HG02798 (cell line): ENCODE measurements at regions not wholly inside any gene's neighbourhood (a gene's known extent, or its start where the extent isn't known, plus 50 kb on each side); places are given as distances from the start of the nearest gene placed in this dataset.
"Not testable (repeated sequence)": the region's sequence is repeated elsewhere in the genome, so short reads cannot be mapped to it uniquely, and the experiment has no call there.

ENCODE experiments used
- ATAC-seq: cut with Tn5 transposase; IDR thresholded peaks from one replicate; pipeline ENCODE4 v1.9.1; 2021; ENCODE audit warnings: mild to moderate bottlenecking; ENCODE audit not compliant: unreplicated experiment, poor library complexity

DNA sequence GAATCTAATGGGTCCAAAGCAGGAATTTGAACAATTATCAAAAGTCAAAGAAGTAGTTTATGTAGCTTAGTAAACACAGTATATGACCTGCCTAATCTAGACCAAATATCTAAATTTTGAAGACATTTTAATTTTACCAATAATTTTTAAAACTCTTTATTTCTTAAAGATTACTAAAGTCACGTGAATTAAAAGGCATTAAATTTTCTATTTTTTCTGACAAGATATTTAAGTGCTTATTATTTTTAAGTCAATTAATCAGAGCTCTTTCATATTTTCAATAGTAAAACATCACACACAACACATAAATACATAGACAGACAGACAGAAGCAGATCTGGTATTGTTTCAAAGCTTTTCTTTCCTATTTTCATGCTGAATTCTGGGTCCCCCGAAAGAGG, 89.5 kb downstream of the ZNF467 start:
- ATAC-seq, result no peak

DNA sequence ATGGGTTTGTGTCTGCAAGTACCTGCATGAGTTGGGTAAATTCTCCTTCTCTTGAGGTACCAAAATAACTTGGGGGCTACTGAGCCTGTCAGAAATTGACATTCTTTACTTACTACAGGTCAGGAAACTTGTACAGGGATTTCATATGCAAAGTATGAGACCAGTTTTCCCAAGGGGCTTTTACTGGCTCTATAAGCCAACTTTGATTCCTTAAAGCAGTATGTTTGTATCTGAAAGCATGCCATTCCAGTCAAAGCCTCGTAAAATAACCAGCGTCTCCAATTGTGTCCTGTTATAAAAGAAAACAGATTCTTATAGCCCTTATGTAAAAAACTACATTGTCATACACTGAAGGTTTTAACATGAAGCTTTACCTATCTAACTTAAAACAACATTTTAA, 90.2 kb downstream of the ZNF467 start:
- no peak for ATAC-seq

DNA sequence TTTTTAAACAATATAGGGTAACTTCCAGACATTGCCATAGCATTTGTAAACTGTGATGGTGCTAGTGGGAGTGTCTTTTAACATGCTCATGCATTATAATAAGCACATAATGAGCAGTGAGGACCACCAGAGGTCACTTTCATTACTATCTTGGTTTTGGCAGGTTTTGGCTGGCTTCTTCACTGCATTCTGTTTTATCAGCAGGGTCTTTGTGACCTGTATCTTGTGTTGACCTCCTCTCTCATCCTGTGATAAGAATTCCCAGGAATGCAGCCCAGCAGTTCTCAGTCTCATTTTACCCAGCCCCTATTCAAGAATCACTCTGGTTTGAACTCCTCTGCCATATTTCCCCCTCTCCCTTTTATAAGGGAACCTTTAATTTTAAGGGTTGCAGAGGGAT, 91.3 kb downstream of the ZNF467 start:
- no peak for ATAC-seq

DNA sequence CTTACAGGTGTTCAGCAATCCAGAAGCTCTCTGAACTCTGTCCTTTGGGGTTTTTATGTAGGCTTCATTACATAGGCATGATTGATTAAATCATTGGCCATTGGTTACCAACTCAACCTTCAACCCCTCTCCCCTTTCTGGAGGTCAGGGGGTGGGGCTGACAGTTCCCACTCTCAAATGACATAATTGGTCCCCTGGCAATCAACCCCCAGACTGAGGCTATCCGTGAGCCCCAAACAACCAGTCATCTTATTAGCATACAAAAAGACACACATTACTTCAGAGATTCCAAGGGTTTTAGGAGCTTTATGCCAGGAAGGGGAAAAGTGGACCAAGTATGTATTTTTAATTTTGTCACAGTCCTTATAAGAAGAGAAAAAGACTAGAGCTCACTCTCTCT, 92.1 kb downstream of the ZNF467 start:
- no peak for ATAC-seq

DNA sequence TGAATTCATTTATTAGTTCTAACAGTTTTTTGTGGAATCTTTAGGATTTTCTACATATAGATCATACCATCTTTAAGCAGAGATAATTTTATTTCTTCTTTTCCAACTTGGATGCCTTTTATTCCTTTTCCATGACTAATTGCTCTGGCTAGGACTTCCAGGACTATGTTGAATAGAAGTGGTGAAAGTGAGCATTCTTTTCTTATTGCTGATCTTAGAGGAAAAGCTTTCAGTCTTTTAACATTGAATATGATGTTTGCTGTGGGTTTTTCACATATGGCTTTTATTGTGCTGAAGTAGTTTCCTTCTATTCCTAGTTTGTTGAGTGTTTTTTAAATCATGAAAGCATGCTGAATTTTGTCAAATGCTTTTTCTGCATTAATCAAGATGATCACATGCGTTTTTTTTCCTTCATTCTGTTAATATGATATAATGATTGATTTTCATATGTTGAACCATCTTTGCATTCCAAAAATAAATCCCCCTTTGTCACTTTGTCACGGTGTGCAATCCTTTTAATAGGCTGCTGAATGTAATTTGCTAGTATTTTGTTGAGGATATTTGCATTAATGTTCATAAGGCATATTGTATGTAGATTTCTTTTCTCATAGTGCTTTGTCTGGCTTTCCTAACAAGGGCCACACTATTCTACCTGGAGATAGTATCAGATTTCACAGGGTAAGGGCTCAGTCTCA, 92.9 kb downstream of the ZNF467 start:
- ATAC-seq, result no peak

DNA sequence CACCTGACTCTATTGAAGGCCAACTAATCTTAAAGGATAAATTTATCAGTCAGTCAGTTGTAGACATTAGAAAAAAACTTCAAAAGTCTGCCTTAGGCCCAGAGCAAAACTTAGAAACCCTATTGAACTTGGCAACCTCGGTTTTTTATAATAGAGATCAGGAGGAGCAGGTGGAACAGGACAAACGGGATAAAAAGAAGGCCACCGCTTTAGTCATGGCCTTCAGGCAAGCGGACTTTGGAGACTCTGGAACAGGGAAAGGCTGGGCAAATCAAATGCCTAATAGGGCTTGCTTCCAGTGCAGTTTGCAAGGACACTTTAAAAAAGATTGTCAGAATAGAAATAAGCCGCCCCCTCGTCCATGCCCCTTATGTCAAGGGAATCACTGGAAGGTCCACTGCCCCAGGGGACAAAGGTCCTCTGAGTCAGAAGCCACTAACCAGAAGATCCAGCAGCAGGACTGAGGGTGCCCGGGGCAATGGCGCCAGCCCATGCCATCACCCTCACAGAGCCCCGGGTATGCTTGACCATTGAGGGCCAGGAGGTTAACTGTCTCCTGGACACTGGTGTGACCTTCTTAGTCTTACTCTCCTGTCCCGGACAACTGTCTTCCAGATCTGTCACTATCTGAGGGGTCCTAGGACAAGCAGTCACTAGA, 98.5 kb downstream of the ZNF467 start:
- ATAC-seq, result not testable (repeated sequence)

DNA sequence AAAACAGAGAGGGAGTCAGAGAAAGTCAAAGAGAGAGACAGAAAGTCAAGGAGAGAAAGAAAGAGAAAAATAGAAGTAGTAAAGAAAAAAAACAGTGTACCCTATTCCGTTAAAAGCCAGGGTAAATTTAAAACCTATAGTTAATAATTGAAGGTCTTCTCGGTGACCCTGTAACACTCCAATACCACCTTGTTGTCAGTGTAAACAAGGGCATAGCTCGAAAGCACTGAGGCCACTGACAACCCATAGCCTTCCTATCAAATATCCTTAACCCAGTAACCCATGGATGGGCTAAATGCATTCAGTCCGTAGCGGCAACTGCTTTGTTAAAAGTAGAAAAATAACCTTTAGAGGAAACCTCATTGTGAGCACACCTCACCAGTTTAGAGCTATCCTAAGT, 100.4 kb downstream of the ZNF467 start:
- no peak for ATAC-seq

DNA sequence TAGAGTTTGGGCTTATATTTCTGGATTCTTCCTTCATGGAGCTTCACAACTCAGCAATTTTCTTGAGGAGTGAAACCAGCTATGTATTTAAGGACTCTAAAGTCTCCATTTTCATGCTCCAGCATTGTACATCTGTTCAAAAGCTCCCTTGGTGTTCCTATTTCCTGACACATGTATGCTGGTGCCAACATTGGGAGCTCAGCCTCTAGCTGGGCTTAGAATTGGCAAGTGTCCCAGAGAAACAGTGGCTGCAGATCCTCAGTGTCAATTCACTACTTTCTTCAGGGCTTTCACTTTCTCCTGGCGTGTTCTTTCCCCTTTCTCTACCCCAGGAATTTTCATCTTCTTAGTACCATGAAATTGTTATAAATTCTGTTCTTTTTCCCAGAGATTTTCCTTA, 103.1 kb downstream of the ZNF467 start:
- no peak for ATAC-seq

DNA sequence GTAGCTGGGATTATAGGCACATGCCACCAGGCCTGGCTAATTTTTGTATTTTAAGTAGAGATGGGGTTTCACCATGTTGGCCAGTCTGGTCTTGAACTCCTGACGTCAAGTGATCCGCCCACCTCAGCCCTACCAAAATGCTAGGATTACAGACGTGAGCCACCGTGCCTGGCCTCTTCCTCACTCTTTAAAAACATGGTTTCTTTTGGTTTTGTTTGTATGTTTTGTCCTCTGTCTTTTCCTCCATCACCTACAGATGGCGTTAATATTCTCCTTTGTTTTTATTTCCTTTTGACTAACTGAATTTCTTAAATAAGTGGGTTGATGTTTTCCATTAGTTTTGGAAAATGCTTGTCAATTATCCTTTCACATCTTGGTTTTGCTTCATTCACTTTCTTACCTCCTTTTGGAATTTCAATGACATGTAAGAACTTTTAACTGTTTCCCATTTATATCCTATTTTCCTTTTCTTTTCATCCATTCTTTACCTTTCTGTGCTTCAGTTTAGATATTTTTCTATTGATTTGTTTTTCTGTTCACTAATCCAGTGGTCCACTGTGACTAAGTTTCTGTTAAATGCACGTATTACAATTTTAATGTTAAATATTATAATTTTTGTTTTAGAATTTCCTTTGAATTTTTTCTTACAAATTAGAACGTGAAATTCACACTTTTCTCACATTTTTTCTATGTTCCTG, 104.1 kb downstream of the ZNF467 start:
- ATAC-seq, result no peak

DNA sequence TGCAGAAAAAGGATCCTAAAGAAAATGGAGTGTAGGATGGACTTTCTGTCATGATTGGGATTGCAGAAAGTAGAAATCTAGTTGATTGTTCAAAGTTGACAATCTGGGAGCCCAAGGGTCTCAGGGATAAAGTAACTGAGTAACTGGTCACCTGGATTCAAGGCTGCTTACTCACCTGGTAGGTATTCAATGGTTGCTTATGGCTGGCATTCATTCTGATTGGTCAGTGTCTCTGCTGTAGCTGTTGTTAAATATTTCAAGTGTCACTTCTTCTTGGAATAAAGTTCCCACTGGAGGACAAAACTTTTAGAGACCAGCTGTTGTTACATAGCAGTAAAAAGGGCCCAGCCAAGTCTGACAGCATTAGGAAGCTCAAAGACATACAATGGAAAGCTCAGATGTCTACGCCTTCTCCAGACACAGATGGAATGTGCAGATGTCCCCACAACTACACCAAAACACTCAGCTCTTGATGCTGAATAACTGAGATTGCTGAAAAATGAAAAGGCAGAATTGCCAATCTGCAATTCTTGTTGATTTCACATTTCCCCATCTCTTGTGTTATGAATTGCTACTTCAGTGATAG, 106.9 kb downstream of the ZNF467 start:
- no peak for ATAC-seq

DNA sequence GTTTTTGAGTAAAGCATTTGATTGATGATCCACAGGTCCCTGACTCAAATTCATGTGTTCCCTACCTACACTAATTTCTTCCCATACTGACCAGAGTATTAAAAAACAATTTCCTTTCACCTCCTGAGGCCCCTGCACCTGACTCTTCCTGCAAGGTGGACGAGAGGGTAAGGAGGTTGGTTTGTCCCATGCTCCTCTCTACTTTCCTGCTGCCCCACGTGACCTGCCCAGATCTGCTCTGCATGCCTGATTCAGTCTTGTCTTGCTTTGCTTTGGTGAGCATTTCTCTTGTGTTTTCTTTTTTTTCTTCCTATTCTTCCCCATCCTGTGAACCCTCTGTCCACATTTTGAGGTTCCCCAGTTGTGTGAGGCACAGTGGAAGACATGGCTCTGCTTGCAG, 107.8 kb downstream of the ZNF467 start:
- ATAC-seq, result not testable (repeated sequence)

DNA sequence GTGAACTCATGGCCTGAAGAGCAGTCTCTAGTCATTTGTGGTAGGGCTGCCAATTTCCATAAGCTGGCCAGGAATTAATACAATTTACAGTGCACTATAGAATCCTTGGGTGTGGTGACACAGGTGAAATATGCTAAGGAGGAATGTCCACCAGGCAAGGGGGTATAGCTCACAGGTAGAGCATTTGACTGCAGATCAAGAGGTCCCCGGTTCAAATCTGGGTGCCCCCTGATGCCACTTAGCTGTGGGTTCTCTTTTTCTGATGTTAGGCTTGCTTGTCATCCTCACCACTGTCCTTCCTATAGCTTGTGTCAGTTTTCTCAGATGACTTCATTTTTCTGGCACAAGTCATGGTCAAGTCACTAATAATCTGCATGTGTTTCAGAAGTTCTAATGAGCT, 108.7 kb downstream of the ZNF467 start:
- no peak for ATAC-seq

DNA sequence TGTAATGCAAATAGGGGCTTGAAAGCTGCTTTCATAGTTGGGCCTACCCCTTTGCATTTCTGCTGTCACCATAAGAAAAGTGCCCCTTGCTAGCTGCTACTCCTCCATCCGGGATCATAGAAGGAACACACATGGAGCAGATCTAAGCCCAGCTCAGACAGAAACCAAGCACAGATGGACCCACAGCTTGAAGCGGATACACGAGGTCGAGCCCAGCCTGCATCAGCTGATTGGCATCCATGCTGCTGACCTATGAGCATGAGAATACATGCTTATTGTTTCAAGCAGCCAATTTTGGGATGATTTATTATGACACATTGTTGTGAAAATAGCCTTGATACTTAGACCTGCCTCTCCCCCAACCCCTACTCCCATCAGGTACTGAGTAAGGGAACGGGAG, 109.2 kb downstream of the ZNF467 start:
- ATAC-seq, result no peak

DNA sequence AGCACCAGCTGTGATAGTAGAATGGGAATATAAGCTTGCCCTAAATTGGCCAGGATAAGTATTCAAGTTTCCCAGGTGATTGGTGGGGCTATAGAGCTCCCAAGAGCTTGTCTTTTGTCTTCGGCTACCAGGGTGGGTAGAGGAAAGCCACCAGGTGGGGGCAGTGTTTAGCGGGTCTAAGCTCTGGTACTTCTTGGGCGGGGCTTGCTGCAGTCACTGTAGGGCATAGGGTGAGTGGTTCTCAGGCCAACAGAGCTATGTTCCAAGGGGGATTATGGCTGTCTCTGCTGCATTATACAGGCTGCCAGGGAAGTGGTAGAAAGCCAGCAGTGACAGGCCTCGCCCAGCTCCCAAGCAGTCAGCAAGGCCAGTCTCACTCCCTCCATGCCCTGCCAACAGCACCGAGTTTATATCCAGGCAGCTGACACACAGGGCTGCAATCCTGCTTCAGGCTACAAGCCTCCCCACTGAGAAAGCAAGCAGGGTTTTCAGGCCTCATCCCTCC, 110.7 kb downstream of the ZNF467 start:
- peak; percentile 91 for ATAC-seq

DNA sequence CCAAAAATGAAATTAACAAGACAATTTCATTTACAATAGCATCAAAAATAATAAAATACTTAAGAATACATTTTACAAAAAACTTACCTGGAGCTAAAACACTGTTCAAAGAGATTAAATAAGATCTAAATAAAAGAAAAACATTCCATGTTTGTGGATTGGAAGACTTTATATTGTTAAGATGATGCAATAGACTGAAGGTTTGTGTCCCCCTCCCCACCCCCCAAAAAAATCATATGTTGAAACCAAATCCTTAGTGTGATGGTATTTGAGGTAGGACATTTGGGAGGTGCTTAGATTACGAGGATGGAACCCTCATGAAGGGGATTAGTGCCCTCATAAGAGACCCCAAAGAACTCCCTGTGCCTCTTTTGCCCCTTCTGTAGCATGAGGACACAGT, 117.6 kb downstream of the ZNF467 start:
- no peak for ATAC-seq

DNA sequence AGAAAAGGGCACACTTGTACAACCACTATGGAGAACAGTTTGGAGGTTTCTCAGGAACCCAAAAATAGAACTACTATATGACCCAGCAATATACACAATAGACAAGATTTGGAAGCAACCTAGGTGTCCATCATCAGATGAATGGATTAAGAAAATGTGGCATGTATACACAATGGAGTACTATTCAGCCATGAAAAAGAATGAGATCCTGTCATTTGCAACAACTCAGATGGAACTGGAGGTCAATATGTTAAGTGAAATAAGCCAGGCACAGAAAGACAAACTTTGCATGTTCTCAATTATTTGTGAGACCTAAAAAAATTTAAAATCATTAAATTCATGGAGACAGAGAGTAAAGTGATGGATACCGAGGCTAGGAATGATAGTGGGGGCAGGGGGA, 118.8 kb downstream of the ZNF467 start:
- ATAC-seq, result no peak

DNA sequence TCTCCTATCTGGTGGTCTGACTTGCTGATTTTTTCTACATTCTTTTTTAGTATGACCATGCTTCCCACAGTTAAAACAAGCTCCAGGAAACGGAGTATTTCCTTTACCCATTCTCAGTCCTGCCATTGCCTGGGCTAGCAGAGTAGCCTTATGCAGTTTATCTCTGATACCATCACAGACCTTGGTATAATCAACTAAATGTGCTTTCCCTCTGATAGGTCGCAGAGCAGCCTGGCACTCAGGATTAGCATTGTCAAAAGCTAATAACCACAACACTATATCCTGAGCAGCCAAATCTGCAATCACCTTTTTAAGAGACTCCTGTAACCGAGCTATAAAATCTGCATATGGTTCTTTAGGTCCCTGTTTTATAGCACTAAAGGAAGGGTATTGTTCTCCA, 123.2 kb downstream of the ZNF467 start:
- ATAC-seq, result not testable (repeated sequence)

DNA sequence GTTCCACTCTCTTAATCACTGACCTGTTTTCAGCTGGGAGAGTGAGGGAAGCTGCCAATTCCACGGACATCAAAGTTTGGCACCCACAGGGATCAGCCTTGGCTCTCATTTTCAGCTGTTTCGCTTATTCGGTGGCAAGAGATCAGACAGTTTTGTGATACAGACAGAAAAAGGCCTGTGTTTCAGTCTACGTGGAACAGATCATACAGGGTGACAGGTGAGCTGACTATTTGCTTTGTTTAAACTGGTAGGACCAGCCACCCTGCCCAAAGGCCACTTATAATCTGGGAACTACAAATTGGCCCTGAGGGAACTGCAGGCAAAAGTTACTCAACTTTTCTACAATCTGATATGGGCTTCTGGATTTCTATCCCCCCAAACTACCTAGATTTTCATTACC, 128.6 kb downstream of the ZNF467 start:
- ATAC-seq, result no peak

DNA sequence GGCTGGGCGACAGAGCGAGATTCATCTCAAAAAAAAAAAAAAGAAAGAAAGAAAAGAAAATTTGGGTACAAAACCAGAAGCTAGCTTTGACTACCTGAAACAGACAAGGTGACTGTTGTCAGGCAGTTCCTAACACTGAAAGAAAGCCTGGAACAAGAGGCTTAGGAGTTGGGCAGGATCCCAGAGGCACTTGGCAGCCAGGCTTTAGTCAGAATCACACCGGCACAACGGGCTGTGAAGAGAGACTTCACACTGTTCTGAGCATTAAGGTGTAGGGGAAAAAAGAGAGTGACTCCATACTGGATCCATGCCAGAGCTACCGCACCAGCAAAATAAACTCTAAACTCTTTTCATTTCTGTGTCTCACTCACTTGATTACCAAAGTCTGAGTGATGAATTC, 130.8 kb downstream of the ZNF467 start:
- no peak for ATAC-seq

DNA sequence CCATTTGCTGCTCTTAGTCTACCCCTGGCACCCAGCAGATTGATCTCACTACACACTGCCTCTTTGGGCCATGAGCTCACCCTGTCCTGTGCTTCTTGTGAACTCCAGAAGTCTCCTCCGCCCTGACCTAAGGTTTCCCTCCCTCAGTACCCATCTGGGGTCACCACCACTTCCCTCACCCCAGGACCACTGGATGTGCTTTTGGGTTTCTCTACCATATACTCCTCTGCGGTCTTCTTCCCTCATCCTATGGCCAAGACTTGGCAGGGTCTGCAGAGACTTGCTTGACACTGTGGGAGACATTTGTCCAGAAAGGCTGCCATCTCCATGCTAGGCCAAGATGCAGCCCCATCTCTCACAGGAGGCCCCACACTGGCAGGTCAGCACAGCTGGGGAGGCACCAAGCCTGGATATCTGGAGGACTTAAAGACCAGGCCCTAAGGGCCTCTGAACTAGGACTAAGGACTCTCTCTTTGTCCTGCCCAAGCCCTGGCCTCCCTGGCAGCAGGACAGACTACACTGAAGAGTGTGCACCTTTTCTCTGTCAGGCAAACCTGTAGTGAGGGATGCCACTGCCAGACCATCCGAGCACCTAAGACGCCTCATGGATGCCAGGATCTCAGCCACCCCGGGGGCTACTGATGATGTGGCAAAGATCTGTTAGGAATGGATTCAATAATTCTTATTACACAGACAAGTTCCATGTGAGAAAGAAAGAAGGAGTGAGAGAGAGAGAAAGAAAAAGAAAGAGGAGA, 134.6 kb downstream of the ZNF467 start:
- no peak for ATAC-seq
